Nephron progenitor cell (in vitro differentiated cells): ENCODE measurements at regions not wholly inside any gene's neighbourhood (a gene's known extent, or its start where the extent isn't known, plus 50 kb on each side); places are given as distances from the start of the nearest gene placed in this dataset.

Experiments
- DNase-seq: peaks from one replicate; pipeline ENCODE4 v3.0.0; 2021
- H3K27ac Mint-ChIP-seq: 2 replicates; pipeline ENCODE4 v1.8.0; 2021; ENCODE audit warnings: mild to moderate bottlenecking, moderate library complexity, mixed read lengths
- H3K27me3 Mint-ChIP-seq: 2 replicates; pipeline ENCODE4 v1.8.0; 2021; ENCODE audit warnings: mild to moderate bottlenecking, low read depth, mixed read lengths; ENCODE audit not compliant: poor library complexity
- H3K36me3 Mint-ChIP-seq: 2 replicates; pipeline ENCODE4 v1.8.0; 2021; ENCODE audit warnings: low read depth, mixed read lengths
- H3K4me1 Mint-ChIP-seq: 2 replicates; pipeline ENCODE4 v1.8.0; 2021; ENCODE audit warnings: mixed read lengths
- H3K4me3 Mint-ChIP-seq: 2 replicates; pipeline ENCODE4 v1.8.0; 2021; ENCODE audit warnings: mild to moderate bottlenecking, moderate library complexity, mixed read lengths
- H3K9me3 Mint-ChIP-seq: 2 replicates; pipeline ENCODE4 v1.8.0; 2021; ENCODE audit warnings: mild to moderate bottlenecking, moderate library complexity, mixed read lengths
- TF ChIP-seq, protein P1 (sequence below): fragments of 200-600 bp; sonication (generic); IDR thresholded peaks from 2 replicates; pipeline ENCODE4 v1.5.0; 2021; ENCODE audit warnings: antibody characterized with exemption

DNA sequence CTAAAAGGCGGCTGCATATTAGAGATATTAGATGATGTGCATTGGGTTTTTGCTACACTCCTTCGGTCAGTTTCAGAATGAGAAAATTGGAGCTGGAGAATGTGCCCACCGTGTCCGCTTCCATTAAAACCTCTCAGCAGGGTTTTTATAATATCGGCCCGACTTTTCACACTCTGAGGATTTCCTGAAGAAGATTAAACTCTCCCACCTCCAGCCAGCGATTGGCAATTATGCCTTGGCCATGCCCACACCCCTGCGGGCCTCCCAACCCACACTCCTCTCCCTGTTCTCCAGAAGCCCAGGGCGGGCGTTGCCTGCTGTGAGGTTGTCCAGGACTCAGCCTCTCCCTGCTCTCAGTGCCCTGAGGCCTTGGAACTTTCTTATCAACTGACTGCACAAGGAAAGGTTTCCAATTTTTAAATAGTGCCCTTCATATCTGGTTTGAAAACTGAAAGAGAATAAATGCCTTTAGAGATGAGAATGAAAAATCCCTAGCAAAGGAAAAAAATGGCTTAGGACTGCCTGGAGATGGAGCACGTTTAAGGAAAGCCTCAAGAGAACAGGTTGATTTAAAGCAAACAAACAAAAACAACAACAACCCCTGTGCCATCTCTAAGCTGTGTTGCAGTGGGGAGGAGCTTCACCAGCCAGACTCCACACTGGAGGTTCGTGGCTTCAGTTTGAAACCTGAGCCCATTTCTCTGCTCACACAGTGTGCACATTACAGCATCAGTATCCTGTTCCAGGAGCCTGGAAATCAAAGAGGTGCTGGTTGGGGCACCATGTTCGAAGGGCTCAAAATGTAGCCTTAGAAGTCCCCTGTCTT is 292.9 kb downstream of the NSG2 start:
- Mint-ChIP-seq H3K4me1 (peaks cover 47% of the 10 kb centered on the region), H3K27ac (peak overlapping the region; percentile 68), H3K27me3 (peaks cover 1% of the 10 kb centered on the region), H3K4me3 (peak overlapping the region; percentile 21), H3K9me3 (no peaks in the 10 kb centered on the region), H3K36me3 (no peaks in the 10 kb centered on the region)
- DNase-seq, result no peak
- TF ChIP-seq, protein P1, sequence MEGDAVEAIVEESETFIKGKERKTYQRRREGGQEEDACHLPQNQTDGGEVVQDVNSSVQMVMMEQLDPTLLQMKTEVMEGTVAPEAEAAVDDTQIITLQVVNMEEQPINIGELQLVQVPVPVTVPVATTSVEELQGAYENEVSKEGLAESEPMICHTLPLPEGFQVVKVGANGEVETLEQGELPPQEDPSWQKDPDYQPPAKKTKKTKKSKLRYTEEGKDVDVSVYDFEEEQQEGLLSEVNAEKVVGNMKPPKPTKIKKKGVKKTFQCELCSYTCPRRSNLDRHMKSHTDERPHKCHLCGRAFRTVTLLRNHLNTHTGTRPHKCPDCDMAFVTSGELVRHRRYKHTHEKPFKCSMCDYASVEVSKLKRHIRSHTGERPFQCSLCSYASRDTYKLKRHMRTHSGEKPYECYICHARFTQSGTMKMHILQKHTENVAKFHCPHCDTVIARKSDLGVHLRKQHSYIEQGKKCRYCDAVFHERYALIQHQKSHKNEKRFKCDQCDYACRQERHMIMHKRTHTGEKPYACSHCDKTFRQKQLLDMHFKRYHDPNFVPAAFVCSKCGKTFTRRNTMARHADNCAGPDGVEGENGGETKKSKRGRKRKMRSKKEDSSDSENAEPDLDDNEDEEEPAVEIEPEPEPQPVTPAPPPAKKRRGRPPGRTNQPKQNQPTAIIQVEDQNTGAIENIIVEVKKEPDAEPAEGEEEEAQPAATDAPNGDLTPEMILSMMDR, result no peak

DNA sequence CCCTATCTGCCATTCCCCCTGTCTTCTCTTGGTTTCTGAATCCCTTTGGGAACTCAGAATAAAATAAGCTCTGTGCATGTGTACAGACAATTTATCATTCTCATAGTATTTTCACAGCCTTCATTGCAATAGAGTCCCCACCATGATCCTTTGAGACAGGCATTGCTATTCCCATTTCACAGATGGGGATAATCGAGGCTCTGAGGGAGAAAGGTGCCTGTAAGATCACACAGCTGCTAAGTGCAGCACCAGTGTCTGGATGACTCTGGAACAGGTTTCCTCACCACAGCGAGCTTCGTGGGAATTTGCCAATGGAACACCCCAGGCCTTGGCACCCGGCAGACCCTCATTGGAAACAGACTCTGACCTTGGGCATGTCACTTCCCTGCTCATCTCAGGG is 293.6 kb downstream of the NSG2 start:
- Mint-ChIP-seq H3K4me3 (no peak overlapping the region), H3K27me3 (peaks cover 3% of the 10 kb centered on the region), H3K4me1 (peaks cover 45% of the 10 kb centered on the region), H3K27ac (no peak overlapping the region), H3K36me3 (no peaks in the 10 kb centered on the region), H3K9me3 (no peaks in the 10 kb centered on the region)
- TF ChIP-seq, protein P1, result no peak
- no peak for DNase-seq

DNA sequence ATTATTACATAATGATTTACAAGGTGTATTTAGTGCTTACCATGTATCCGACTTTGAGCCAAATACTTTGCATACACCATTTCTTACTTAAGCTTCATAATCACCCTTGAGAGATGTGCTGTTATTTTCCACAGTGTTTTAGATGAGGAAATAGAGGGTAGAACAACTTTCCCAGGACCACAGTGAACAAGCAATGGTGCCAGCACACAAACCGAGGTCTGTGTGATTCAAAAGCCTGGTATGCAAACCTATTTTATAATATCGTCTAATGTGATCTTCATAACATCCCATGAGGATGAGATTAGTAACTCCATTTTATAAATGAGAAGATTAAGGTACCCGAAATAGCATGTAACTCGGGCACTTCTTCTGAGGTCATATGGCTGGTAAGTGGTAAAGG is 294.7 kb downstream of the NSG2 start:
- no peak for DNase-seq
- H3K36me3 Mint-ChIP-seq, result no peaks in the 10 kb centered on the region
- H3K4me3 Mint-ChIP-seq, result no peak overlapping the region
- TF ChIP-seq, protein P1, result no peak
- no peak overlapping the region for H3K27ac Mint-ChIP-seq
- peaks cover 10% of the 10 kb centered on the region for H3K27me3 Mint-ChIP-seq
- H3K9me3 Mint-ChIP-seq, result no peaks in the 10 kb centered on the region
- H3K4me1 Mint-ChIP-seq, result peaks cover 40% of the 10 kb centered on the region

DNA sequence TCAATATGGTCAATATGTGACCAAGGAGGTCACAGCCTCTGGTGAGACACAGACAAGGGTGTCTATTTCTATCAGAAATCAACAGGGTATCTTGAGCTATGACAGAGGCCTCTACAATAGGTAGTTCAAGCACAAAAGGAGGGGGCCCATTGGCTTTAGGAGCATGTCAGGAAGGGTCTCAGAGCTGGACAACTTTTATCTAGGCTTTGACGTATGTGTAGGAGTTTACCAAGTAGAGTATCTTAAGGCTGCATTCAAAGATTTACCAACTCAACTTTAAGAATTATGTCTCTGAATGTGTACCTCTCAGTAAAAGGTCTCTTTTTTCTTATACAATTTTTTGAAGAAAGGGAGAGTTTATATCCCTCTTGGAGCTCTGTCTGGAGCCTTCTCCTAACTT is 297.2 kb downstream of the NSG2 start:
- H3K4me3 Mint-ChIP-seq, result no peak overlapping the region
- H3K9me3 Mint-ChIP-seq, result peaks cover 7% of the 10 kb centered on the region
- TF ChIP-seq, protein P1, result no peak
- H3K27me3 Mint-ChIP-seq, result peaks cover 13% of the 10 kb centered on the region
- no peaks in the 10 kb centered on the region for H3K36me3 Mint-ChIP-seq
- no peak for DNase-seq
- H3K27ac Mint-ChIP-seq, result no peak overlapping the region
- H3K4me1 Mint-ChIP-seq, result peaks cover 16% of the 10 kb centered on the region

DNA sequence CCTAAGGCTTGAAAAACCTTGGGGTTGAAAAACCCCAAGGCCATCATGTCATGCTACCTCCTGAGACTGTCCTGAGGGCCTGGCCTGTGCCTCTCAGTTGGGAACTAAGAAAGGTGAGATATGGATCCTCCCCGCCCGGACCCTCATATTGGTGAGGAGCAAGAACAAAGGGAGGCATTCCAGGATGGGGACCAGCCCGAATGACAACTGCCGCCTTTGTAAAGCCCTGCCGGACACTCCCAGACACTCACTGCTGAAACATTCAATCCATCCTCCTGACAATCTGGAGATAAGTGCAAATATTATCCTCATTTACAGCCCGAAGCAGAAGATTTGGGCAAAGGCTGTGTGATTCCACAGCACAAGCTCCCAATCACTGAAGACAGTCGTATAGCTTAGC is 298.3 kb downstream of the NSG2 start:
- Mint-ChIP-seq H3K36me3 (no peaks in the 10 kb centered on the region), H3K27me3 (peaks cover 13% of the 10 kb centered on the region), H3K4me1 (peaks cover 4% of the 10 kb centered on the region), H3K9me3 (peaks cover 7% of the 10 kb centered on the region), H3K4me3 (no peak overlapping the region), H3K27ac (no peak overlapping the region)
- TF ChIP-seq, protein P1, result no peak
- no peak for DNase-seq

DNA sequence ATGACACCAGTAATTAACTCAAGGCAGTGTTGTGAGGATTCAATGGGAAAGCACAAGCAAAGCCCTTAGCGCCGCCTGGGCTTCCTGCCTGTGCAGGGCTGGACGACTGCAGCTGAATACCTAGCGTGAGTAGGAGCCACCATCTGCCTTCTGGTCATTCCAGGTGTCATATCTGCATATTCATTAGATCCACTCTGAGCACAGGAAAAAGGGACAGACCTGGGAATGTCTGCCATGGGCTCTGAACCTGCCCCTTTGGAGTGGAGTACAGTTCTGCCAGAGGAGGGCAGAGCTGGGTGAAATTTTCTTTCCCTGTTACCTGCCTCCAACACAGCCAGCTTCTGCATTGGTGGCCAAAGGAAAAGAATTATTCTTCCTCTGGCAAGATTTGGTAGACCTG is 298.8 kb downstream of the NSG2 start:
- Mint-ChIP-seq H3K27me3 (peaks cover 13% of the 10 kb centered on the region), H3K36me3 (no peaks in the 10 kb centered on the region), H3K9me3 (peaks cover 7% of the 10 kb centered on the region), H3K4me1 (no peaks in the 10 kb centered on the region), H3K4me3 (no peak overlapping the region), H3K27ac (no peak overlapping the region)
- TF ChIP-seq, protein P1, result no peak
- DNase-seq, result no peak
